IMR-90 (cell line): ENCODE measurements at regions not wholly inside any gene's neighbourhood (a gene's known extent, or its start where the extent isn't known, plus 50 kb on each side); places are given as distances from the start of the nearest gene placed in this dataset.
"Not testable (repeated sequence)": the region's sequence is repeated elsewhere in the genome, so short reads cannot be mapped to it uniquely, and the experiment has no call there.

Experiments used
- ATAC-seq: fragments of 200-7000 bp; cut with Tn5 transposase; 2 replicates; pipeline ENCODE4 v1.9.1; 2020; ENCODE audit warnings: low read depth, mild to moderate bottlenecking, moderate library complexity
- BruUV-seq: library from RNA; stranded (reverse); fragments of 400-500 nt; replicated peaks from 2 replicates; lab custom pipeline; 2021; lab: Mats Ljungman, UMichigan
- CTCF ChIA-PET: fragments of 300-600 bp; formaldehyde crosslinking; extraction: SDS; loops from one replicate; lab custom pipeline; 2021; ENCODE audit warnings: antibody characterized with exemption; lab: Yijun Ruan, JAX
- POLR2A ChIA-PET: fragments of 300-600 bp; sonication (Branson Sonifier 250); formaldehyde crosslinking; loops from one replicate; lab custom pipeline; 2022; ENCODE audit warnings: antibody characterized with exemption; ENCODE audit not compliant: unreplicated experiment; lab: Charles Lee
- DNase-seq: peaks from one replicate; pipeline ENCODE4 v3.0.0; 2013
- H2AFZ ChIP-seq: replicated peaks from 2 replicates; pipeline ENCODE3; 2013; ENCODE audit warnings: low read length, mild to moderate bottlenecking; ENCODE audit not compliant: poor library complexity
- H2AK5ac ChIP-seq: 2 replicates; pipeline ENCODE4 v1.6.1; 2013; ENCODE audit warnings: low read depth, low read length, inconsistent platforms
- H2AK9ac ChIP-seq: replicated peaks from 2 replicates; pipeline ENCODE3; 2013; ENCODE audit warnings: mild to moderate bottlenecking, low read depth, low read length, moderate library complexity; ENCODE audit not compliant: poor library complexity
- H2BK120ac ChIP-seq: 2 replicates; pipeline ENCODE4 v1.6.1; 2013; ENCODE audit warnings: low read depth, low read length, inconsistent platforms
- H2BK15ac ChIP-seq: 3 replicates; pipeline ENCODE4 v1.6.1; 2013; ENCODE audit warnings: low read depth, low read length, inconsistent platforms
- H2BK20ac ChIP-seq: 2 replicates; pipeline ENCODE4 v1.6.1; 2013; ENCODE audit warnings: low read depth, mild to moderate bottlenecking, inconsistent platforms, low read length, moderate library complexity
- H2BK5ac ChIP-seq: 2 replicates; pipeline ENCODE4 v1.6.1; 2013; ENCODE audit warnings: mild to moderate bottlenecking, low read depth, low read length, inconsistent platforms; ENCODE audit not compliant: poor library complexity, severe bottlenecking
- H3K14ac ChIP-seq: replicated peaks from 2 replicates; pipeline ENCODE4 v1.6.1; 2013; ENCODE audit warnings: low read depth, low read length, inconsistent platforms
- H3K18ac ChIP-seq: 2 replicates; pipeline ENCODE4 v1.6.1; 2013; ENCODE audit warnings: low read depth, low read length, control low read depth
- H3K23ac ChIP-seq: 2 replicates; pipeline ENCODE4 v1.6.1; 2013; ENCODE audit warnings: low read depth, low read length, inconsistent platforms
- H3K27ac ChIP-seq: 2 replicates; pipeline ENCODE4 v1.5.1; 2013; ENCODE audit warnings: mild to moderate bottlenecking, control low read depth, low read length; ENCODE audit not compliant: insufficient read depth
- H3K27me3 ChIP-seq: 2 replicates; pipeline ENCODE4 v1.6.1; 2013; ENCODE audit warnings: low read length; ENCODE audit not compliant: control insufficient read depth, insufficient read depth
- H3K36me3 ChIP-seq: 2 replicates; pipeline ENCODE4 v1.6.1; 2013; ENCODE audit warnings: low read length, mixed read lengths; ENCODE audit not compliant: control insufficient read depth, insufficient read depth
- H3K4ac ChIP-seq: 2 replicates; pipeline ENCODE4 v1.6.1; 2013; ENCODE audit warnings: low read depth, low read length, inconsistent platforms
- H3K4me1 ChIP-seq: 2 replicates; pipeline ENCODE4 v1.6.1; 2013; ENCODE audit warnings: low read length, mixed read lengths; ENCODE audit not compliant: control insufficient read depth, insufficient read depth
- H3K4me2 ChIP-seq: 2 replicates; pipeline ENCODE4 v1.6.1; 2013; ENCODE audit warnings: low read depth, mild to moderate bottlenecking, control low read depth, low read length, moderate library complexity
- H3K4me3 ChIP-seq: 2 replicates; pipeline ENCODE4 v1.5.1; 2013; ENCODE audit warnings: low read depth, mild to moderate bottlenecking, control low read depth, low read length, moderate library complexity; ENCODE audit not compliant: insufficient read depth
- H3K56ac ChIP-seq: 2 replicates; pipeline ENCODE4 v1.6.1; 2013; ENCODE audit warnings: low read length, inconsistent platforms; ENCODE audit not compliant: insufficient read depth; ENCODE audit errors: extremely low read depth
- H3K79me1 ChIP-seq, 2 experiments: 2 replicates each; pipeline ENCODE4 v1.6.1; 2013; ENCODE audit warnings: low read length in 2 of 2, inconsistent platforms in 1 of 2, low read depth in 1 of 2
- H3K9ac ChIP-seq: 2 replicates; pipeline ENCODE4 v1.6.1; 2013; ENCODE audit warnings: low read depth, low read length, control low read depth
- H3K9me1 ChIP-seq: 2 replicates; pipeline ENCODE4 v1.6.1; 2013; ENCODE audit warnings: low read length, inconsistent platforms; ENCODE audit not compliant: insufficient read depth
- H3K9me3 ChIP-seq: 2 replicates; pipeline ENCODE4 v1.6.1; 2013; ENCODE audit warnings: low read length; ENCODE audit not compliant: control insufficient read depth, insufficient read depth
- H4K20me1 ChIP-seq: 2 replicates; pipeline ENCODE4 v1.6.1; 2013; ENCODE audit warnings: low read length, inconsistent platforms; ENCODE audit not compliant: insufficient read depth
- H4K5ac ChIP-seq: 2 replicates; pipeline ENCODE4 v1.6.1; 2013; ENCODE audit warnings: mild to moderate bottlenecking, low read depth, low read length, control low read depth
- H4K8ac ChIP-seq, 2 experiments: 2 replicates each; pipeline ENCODE4 v1.6.1; 2013; ENCODE audit warnings: low read depth in 2 of 2, low read length in 2 of 2, control low read depth in 1 of 2, inconsistent platforms in 1 of 2
- H4K91ac ChIP-seq: 2 replicates; pipeline ENCODE4 v1.6.1; 2013; ENCODE audit warnings: low read depth, low read length, inconsistent platforms; ENCODE audit not compliant: insufficient read depth
- WGBS, 2 experiments: methylation state at CpG; one replicate each; pipeline versions ENCODE4 v1.1.5 to v1.1.7; 2013; ENCODE audit warnings: missing lambda C conversion rate in 2 of 2; ENCODE audit not compliant: insufficient read length in 1 of 2; ENCODE audit errors: extremely low coverage in 2 of 2; 5-methylcytosine and 5-hydroxymethylcytosine counted together
- dilution Hi-C: fragments of 300-500 bp; cut with HindIII; formaldehyde crosslinking; loops from one replicate; pipeline ENCODE4 v1.14.3; 2018; ENCODE audit warnings: low sequenced_read_pairs; ENCODE audit not compliant: unreplicated experiment
- in situ Hi-C: fragments of 300-500 bp; cut with MboI; formaldehyde crosslinking; loops from 3 replicates; pipeline ENCODE4 v1.14.3; 2019; ENCODE audit warnings: low sequenced_read_pairs, inconsistent platforms, mixed read lengths
- intact Hi-C: fragments of 100-400 bp; cut with micrococcal nuclease; formaldehyde crosslinking; loops from 2 replicates; pipeline ENCODE4 v1.10.0; 2022

DNA sequence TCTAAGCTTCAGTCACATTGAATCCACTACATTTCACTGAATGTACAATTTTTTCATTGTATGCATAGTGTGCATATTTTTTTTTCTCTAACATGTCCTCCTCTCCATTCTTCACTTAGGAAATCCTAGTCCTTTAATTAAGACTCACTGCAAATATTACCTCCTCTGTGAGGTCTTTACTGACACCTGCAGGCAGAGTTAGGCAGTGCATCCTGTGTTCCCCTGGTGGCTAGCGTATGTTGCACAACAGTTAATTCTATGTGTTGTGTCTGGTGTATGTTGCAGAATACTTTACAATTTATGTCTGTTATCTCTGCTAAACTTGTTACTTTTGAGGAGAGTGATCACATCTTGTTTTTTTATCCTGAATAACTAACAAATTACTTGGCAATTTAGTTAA, 82.7 kb upstream of the NBPF20 start:
- H2BK15ac ChIP-seq, H4K20me1 ChIP-seq, H4K8ac ChIP-seq, H2AK9ac ChIP-seq, H3K14ac ChIP-seq, H3K9me3 ChIP-seq, POLR2A ChIA-PET, H2AFZ ChIP-seq, H3K9ac ChIP-seq, dilution Hi-C loops, H3K36me3 ChIP-seq, BruUV-seq, H3K4me1 ChIP-seq, H3K4me3 ChIP-seq, H4K5ac ChIP-seq, H3K9me1 ChIP-seq, H2BK5ac ChIP-seq, H3K4ac ChIP-seq, H3K27me3 ChIP-seq, H2BK20ac ChIP-seq, H3K27ac ChIP-seq, in situ Hi-C loops, CTCF ChIA-PET, H3K79me1 ChIP-seq, DNase-seq, H2AK5ac ChIP-seq, H2BK120ac ChIP-seq, H3K56ac ChIP-seq, intact Hi-C loops, H3K4me2 ChIP-seq, H3K18ac ChIP-seq, H3K23ac ChIP-seq, H4K91ac ChIP-seq: not testable (repeated sequence)
- no CpG with 5 or more reads among the region's 1 CpG for WGBS, 2 experiments
- peak; percentile 98 for ATAC-seq

GRCh38 chr1:145505663-145506647, 80.6 kb upstream of the NBPF20 start:
- dilution Hi-C loops, H3K9ac ChIP-seq, BruUV-seq, H3K4me2 ChIP-seq, H2AK9ac ChIP-seq, H3K4me1 ChIP-seq, H2BK20ac ChIP-seq, H3K4me3 ChIP-seq, H3K36me3 ChIP-seq, H3K18ac ChIP-seq, H3K27me3 ChIP-seq, H3K9me3 ChIP-seq, H3K4ac ChIP-seq, H3K23ac ChIP-seq, intact Hi-C loops, H2AFZ ChIP-seq, H4K20me1 ChIP-seq, H3K27ac ChIP-seq, H2AK5ac ChIP-seq, H3K56ac ChIP-seq, H4K8ac ChIP-seq, H3K9me1 ChIP-seq, POLR2A ChIA-PET, H4K5ac ChIP-seq, CTCF ChIA-PET, ATAC-seq, H3K14ac ChIP-seq, DNase-seq, H3K79me1 ChIP-seq, H4K91ac ChIP-seq, H2BK15ac ChIP-seq, H2BK5ac ChIP-seq, in situ Hi-C loops, H2BK120ac ChIP-seq: not testable (repeated sequence)
- WGBS, 2 experiments: no CpG with 5 or more reads among the region's 59 CpGs
